GM21737 (cell line): ENCODE measurements at regions not wholly inside any gene's neighbourhood (a gene's known extent, or its start where the extent isn't known, plus 50 kb on each side); places are given as distances from the start of the nearest gene placed in this dataset.

Source experiments
- ATAC-seq: cut with Tn5 transposase; IDR thresholded peaks from one replicate; pipeline ENCODE4 v1.9.1; 2021; ENCODE audit warnings: mild to moderate bottlenecking, moderate library complexity; ENCODE audit not compliant: unreplicated experiment

DNA sequence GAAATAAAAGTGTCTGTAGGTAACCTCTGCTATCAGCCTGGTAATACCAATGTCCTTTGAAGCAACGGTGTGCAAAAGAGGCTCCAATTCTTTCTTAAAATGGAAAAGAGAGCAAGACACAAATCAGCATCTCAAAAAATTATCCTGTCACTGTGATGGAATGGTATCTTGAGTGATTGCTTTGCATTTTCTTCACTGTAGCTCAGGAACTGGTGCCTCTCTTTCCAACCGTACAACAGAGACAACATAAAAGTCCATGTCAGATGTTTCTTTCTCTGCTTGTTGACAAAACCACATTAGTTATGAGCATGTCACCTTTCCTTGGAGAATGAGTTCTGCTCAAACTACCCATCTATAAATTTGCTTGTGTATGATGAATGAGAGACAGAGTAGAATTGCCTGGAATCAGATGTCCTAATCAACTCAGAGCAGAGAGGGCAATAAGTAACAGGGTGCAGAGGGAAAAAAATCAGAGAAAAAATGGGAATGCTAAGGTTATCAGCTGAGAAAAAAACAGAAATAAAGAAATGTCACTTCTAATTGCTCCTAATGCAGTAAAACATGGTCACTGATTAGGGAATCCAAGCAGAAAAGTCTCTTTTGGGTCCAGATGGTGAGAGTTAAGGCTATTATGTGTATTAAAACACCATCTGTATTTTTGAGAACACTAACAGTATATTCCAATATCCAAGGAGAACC lies 465.0 kb upstream of the ATP2B1 start:
- no peak for ATAC-seq

DNA sequence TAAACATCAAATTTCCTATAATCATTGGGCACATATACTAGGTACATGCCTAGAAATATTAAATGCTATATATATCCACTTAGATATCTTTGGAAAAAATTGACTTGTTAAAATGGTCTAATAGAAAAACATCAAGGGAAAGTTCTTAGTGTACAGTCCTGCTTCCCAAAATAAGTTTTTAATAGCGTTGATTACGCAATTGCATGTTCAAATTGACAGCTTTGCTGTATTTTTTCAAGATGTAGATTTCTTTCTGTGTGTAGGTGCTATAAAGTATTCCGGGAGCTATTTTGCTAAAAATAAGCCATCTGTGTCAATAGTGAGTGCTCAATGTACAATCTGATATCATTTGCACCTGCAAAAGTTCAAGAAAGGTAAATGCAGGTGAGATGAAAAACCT lies 463.9 kb upstream of the ATP2B1 start:
- no peak for ATAC-seq

DNA sequence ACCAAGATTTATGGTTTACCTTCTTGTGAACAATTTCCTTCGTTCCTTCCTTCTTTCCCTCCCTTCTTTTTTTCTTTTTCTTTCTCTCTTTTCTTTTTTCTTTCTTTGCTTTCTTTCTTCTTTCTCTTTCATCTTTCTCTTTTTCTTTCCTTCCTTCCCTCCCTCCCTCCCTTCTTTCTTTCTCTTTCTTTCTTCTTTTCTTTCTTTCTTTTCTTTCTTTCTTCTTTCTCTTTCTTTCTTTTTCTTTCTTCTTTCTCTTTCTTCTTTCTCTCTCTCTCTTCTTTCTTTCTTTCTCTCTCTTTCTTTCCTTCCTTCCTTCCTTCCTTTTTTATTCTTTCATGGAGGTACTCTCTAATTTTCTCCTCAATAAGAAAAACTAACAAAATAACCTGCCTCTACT lies 462.1 kb upstream of the ATP2B1 start:
- no peak for ATAC-seq

DNA sequence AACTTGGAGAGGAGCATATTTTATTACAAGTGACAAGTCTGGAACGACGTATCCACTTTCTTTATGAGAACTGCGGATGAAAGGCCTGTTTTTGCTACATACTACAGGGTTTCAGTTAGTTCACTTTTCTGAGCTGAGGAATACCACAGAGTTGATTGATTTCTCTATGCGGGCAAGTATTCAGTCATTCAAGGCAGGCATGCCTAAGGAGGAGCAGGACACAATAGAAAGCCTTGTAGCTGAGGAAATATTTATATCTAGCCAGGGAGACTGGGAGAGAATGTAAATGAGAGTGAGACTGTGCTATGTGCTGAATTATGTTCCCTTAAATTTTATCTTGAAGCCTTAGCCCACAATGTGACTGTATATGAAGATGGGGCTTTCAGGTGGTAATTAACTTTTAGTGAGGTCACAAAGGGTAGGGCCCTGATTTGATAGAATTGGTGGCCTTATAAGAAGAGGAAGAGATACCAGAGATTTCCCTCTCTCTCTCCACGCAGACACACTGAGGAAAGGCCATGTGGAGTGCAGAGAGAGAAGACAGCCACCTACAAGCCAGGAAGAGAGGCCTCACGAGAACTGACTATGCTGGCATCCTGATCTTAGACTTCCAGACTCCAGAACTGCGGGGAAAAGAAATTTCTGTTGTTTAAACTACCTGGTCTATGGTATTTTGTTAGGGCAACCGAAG lies 459.0 kb upstream of the ATP2B1 start:
- ATAC-seq, result no peak

DNA sequence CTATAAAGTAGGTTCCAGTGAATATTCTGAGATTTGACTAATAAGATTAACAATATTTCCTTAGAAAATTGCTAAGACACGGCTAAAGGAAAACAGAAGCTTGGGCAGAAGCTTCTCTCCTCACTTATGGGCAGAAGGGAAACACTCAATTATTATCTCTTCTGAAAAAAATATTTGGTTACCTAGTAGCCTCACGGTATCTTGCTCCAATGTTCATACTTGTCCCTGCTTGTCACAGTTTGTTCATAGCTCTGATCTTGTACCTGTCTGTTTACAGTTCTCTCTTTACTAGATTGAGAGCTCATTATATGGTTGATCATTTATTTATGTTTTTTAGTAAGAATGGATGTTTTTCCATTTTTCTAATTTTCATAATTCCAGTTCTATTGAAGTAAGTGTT lies 458.0 kb upstream of the ATP2B1 start:
- no peak for ATAC-seq

DNA sequence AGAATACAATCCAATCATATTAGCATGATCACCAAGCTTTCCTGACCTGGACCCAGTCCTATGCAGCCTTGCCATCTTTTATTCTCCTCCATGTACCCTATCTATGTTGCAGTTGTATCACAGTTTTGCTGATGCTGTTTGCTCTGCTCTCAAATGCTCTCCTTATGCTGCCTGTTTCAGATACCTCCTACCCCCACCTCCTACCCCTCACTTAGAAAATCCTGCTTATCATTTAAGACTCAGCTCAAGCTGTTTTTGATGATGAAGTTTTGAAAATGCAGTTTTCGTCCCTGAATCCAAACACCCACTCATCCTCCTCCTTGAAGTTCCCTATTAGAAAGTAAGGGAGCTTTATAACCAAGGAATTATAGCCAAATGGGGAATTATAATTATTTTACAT lies 457.4 kb upstream of the ATP2B1 start:
- ATAC-seq, result no peak

DNA sequence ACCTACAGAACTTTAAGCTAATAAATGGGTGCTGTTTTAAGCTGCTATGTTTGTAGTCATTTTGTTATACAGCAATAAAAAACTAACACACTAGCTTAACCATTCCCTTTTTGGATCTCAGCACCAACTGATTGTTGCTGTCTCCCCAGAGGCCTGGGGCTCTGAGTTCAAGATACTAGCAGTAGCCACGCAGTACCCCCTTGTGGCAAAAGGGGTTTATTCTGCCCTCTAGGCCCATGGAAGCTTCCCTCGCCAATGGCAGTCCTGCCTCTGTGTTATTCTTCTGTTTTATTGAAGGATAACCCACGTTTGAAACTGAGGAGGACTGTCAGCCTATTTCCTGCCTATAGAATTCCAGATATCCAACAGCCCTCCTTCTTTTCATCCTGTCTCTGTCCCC lies 455.3 kb upstream of the ATP2B1 start:
- no peak for ATAC-seq

DNA sequence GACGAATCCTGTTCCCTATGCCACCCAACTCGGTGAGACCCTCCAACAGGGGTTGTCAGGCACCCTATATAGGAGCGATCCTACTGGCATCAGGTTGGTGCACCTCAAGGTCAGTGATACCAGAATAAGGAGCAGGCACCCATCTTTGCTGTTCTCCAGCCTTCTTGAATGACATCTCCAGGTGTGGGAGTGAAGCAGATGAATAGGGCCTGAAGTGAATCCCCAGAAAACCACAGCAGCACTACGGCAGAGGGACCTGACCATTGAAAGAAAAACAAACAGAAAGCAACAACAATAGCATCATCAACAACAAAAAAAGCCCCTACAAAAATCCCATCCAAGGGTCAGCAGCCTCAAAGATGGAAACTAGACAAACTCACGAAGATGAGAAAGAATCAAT lies 445.2 kb upstream of the ATP2B1 start:
- no peak for ATAC-seq

DNA sequence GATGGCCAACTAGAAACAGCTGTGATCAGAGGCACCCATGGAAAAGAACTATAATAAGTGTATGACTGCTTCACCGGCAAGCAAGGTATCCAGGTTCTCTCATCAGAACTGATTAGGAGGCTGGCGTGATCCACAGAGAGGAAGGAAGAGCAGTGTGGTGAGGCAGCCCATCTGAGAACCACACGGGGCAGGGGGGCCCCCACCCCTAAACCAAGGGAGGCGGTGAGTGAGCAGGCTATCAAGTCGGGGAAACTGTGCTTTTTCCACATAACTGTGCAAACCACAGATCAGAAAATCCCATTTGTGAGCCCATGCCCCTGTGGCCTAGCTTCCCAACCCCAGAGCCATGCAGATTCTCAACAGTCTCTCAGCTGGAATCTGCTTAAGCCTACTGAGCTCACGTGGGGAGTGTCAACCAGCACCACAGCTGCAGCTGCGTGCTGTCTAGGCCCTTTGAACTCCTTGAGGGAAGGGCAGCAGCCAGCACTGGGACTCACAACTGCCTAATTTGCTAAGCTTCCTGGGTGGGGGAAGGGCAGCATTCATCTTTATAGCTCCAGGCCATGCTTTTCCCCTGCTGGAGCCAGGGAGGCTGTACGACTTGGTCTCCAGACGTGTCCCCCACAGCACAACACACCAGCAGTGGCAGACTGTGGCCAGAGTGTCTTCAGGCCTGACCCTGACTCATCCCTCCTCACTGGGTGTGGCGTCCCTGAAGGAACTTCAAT lies 444.4 kb upstream of the ATP2B1 start:
- no peak for ATAC-seq

DNA sequence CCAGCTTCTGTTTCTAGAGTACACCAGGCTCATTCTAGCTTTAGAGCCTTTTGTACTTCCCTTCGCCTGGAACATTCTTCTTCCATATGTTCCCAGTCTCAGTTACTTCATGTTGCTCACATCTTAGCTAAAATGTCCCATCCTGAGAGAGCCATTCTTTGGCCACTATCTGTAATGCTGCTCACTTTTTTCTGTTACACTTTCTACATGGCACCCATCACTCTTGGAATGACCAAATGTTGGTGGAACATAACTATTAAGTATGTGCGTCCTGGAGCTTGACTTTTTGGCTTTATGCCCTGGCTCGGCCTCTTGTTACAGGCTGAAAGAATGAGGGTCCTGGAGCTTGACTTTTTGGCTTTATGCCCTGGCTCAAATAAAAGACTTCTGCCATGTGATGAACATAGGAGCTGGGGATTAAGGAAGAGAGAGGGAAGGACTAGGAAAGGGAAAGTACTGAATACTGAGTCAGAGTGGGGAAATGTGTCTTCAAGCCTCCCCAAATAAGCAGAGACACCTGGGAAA lies 442.9 kb upstream of the ATP2B1 start:
- no peak for ATAC-seq

DNA sequence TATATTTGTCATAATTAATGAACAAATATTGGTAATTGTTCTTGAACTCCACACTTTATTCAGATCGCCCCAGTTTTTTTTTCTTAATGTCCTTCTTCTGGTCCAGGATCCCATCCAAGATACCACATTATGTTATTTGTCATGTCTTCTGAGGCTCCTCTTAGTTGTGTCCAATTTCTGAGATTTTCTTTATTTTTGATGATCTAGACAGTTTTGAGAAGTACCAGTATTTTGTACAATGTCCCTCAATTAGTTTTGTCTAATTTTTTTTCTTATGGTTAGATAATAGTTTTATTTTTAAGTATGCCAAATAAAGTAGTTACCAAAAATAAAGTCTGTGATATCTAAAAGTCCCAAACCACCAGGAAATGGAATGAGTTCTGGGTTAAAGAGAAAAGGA lies 440.8 kb upstream of the ATP2B1 start:
- ATAC-seq, result no peak

DNA sequence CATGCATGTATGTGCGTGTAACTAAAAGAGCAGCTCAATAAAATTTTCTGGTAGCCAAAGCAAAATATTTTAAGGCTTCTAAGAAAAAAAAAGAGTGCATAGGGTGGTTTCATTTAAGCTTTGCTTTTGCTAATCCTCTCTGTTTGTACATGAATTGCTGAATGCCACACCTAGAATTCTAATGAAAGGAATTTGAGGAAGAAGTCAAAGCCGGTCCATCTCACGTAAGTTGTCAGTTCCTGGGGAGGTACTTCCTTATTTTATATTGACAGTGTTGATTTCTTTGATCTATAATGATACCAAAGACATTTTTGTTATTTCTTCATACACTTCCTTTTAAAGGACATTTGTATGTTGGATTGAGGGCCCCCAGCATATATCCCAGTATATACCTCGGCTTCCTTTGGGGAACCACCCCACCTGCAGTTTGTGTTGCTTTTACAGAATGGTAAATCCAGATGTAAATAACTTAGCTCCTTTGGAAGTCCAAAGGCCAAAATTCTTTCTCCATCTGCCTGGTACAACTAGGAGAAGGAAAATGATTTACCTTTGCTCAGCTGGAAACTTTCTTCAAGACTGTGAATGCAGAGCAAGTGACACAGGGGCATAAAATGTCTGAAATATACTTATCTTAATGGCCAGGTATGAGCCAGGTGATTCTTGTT lies 420.9 kb upstream of the ATP2B1 start:
- ATAC-seq, result no peak

DNA sequence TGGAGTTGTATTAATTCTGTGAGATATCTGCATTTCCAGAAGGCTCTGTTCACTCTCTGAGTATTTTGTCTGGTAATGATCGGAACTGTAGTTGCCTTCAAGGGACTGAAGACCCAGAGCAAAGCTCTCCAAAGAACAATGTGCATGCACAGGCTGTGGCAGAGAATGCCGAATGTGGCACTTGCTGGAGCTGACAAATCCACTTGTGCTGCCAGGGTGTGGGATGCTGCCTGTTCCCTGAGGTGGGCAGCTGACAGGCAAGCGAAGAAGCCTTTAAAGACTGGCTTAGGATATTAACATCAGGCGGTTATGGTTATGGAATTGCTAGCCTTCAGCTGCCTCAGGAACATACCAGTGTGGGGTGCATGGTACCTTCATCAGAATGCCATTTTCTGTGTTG lies 419.9 kb upstream of the ATP2B1 start:
- no peak for ATAC-seq

DNA sequence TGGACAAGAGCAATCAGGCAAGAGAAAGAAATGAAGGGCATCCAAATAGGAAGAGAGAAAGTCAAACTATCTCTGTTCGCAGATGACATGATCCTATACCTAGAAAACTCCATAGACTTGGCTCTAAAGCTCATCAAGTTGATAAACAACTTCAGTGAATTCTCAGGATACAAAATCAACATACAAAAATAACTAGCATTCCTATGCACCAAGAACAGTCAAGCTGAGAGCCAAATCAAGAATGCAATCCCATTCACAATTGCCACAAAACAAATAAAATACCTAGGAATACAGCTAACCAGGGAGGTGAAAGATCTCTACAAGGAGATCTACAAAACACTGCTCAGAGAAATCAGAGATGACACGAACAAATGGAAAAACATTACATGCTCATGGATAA lies 417.5 kb upstream of the ATP2B1 start:
- no peak for ATAC-seq

DNA sequence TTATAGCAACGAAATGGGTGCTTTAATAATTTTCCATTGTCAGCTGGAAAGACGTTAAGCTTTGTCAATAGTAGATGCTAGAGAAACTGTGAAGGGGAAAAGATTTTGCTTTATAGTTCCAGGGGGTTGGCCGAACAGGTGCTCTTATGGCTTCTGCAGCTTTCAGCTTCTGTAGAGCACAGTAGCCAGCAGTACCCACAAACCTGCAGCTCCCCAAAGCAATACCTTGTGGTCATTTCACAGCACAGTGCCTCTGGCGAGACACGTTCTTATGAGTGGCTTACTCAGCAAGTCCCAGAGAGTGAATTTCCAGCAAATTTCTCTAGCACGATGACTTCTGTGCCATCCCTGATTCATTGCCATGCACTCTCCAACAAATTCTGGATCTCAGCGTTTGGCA lies 416.3 kb upstream of the ATP2B1 start:
- ATAC-seq, result no peak

DNA sequence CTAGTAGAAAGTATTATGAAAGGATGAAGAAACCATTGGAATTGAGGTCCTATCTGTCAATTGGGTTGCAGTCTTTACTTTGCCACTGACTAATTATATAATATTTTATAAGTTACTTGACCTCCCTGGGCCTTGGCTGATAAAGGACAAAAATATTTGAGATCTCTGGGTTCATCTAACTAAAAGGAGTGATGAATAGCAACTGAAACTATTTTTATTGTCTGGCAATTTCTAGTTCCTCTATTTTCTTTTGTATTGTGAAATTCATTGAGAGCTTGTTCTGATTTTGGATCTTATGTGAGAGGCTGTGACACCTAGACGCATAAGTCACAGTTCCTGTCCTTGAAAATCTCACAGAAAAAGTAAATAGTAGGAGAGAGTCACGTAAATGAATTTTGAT lies 415.7 kb upstream of the ATP2B1 start:
- no peak for ATAC-seq

DNA sequence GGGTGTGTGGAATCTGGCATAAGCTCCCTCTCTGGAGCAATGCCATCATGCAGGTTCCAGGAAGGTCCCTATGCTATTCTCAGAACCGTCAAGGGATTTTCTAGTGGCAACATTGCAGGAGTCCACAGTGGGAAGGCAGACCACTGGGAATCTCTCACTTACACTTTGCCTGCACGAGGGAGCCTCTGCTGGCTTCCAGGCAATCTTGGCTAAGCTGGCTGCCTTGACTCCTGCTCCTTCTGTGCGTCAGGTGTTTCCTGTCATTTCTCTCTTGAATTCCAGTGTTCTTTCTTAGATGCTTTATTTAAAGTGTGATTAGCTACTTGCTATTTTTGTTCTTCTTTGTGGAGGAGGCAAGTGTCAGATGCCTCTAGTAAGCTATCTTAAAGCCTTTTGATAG lies 414.0 kb upstream of the ATP2B1 start:
- ATAC-seq, result no peak

DNA sequence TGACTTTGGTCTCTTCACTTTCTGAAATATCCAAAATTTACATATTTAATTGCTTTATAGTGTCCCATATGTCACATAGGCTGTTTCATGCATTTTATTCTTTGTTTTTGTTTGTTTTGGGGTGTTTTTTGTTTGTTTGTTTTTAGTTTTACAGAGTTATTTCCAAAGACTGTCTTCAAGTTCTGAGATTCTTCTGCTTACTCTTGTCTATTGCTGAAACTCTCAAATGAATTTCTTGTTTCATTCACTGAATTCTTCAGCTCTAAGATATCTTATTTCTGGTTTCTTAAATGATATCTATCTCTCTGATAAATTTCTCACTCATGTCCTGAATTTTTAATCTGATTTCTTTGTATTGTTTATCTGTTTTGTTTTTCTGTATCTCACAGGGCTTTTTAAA lies 412.0 kb upstream of the ATP2B1 start:
- no peak for ATAC-seq

DNA sequence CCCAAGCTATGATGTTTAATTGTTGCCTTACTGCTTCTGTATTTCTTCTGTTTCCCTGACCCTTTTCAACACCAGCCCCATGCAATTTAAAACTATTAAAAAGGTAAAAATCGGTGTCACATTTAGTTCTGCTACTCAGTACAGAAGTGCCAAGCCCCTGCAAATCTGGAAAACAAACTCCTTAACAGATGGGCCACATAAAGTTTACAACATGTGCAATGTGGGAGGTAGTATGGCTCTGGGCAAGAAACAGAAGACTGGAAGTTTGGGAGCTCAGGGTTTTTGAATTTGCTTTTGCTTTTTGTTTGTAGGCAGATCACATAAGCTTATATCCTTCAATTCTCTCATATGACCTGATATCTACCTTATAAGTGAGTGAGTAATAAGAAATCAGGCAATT lies 404.0 kb upstream of the ATP2B1 start:
- ATAC-seq, result no peak

DNA sequence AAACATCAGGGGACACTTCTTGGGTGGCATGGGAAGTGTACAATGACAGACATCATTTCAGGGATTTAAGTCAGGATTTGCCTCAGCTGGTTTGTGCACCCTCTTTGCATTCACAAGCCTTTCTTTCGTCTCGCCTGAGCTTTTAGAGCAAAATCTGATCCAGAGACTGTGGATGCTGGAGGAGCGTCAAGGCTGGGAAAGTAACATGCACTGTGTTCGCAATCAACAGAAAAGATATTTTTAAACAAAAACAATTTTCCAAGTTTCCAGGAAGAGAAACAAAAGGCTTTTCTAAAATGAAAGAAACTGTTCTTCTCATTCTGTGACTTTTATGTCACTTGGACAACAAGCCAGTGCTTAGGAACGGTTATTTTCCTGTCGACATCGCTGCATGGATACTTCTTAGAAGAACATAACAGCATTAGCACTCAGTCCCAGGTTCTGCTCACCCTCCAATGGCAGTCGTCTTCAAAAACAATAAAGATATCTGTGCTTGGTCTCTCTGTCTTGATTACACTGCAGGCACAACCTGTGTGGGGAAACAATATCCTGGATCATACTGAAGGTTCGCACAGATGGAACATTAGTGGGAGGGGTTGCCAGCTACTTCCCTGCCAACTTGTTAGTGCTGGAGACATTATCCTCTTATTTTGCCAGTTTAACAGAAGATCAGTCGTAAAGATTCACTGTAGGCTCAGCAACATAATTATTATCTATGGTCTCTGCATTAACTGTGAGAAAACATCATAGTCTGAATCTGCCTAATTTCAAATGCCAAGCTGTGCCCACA lies 403.3 kb upstream of the ATP2B1 start:
- no peak for ATAC-seq

DNA sequence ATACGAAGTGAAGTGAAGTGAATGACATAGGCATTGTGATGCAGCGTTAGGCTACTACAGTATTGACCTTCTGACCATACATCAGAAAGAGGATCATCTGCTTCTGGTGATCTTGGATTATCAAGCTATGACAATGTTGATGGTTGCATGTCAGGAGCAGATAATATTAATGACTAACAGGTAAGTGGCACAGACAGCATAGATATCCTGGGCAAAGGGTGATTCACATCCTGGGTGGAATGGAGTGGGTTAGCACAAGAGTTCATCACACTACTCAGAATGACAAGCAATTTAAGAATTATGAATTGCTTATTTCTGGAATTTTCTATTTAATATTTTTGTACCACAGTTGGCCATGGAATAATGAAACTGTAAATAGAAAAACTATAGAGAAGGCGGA lies 397.9 kb upstream of the ATP2B1 start:
- no peak for ATAC-seq
